ENCODE measurements at regions not wholly inside any gene's neighbourhood (a gene's known extent, or its start where the extent isn't known, plus 50 kb on each side); places are given as distances from the start of the nearest gene placed in this dataset.

GRCh38 chr6:155994086-155994485, 538.4 kb upstream of the NOX3 start:
- no peak for DNase-seq (ENCODE audit: low read depth)

- no peak for DNase-seq (ENCODE audit: low read depth)
Measured at GRCh38 chr6:155993240-155993639, 537.6 kb upstream of the NOX3 start.

GRCh38 chr6:155985660-155986138, 530.1 kb upstream of the NOX3 start:
- DNase-seq (ENCODE audit: low read depth): no peak

GRCh38 chr6:155980768-155981079, 525.1 kb upstream of the NOX3 start:
- no peak for DNase-seq (ENCODE audit: low read depth)

- DNase-seq (ENCODE audit: low read depth): no peak
Measured at GRCh38 chr6:155980014-155980767, 524.6 kb upstream of the NOX3 start.

- no peak for DNase-seq (ENCODE audit: low read depth)
Measured at GRCh38 chr6:155975506-155975905, 519.9 kb upstream of the NOX3 start.

GRCh38 chr6:155974811-155975323, 519.2 kb upstream of the NOX3 start:
- no peak for DNase-seq (ENCODE audit: low read depth)

- no peak for DNase-seq (ENCODE audit: low read depth)
Measured at GRCh38 chr6:155974359-155974758, 518.7 kb upstream of the NOX3 start.

GRCh38 chr6:155970876-155971708, 515.5 kb upstream of the NOX3 start:
- DNase-seq (ENCODE audit: low read depth): no peak

- DNase-seq (ENCODE audit: low read depth): no peak
Measured at GRCh38 chr6:155970472-155970871, 514.8 kb upstream of the NOX3 start.

GRCh38 chr6:155968921-155969320, 513.3 kb upstream of the NOX3 start:
- DNase-seq (ENCODE audit: low read depth): no peak

- DNase-seq (ENCODE audit: low read depth): no peak
Measured at GRCh38 chr6:155967322-155967721, 511.7 kb upstream of the NOX3 start.

- DNase-seq (ENCODE audit: low read depth): no peak
Measured at GRCh38 chr6:155964544-155964943, 508.9 kb upstream of the NOX3 start.

GRCh38 chr6:155962276-155962675, 506.6 kb upstream of the NOX3 start:
- DNase-seq (ENCODE audit: low read depth): no peak

GRCh38 chr6:155959898-155960495, 504.4 kb upstream of the NOX3 start:
- DNase-seq (ENCODE audit: low read depth): no peak

GRCh38 chr6:155958550-155958949, 502.9 kb upstream of the NOX3 start:
- DNase-seq (ENCODE audit: low read depth): no peak

GRCh38 chr6:155955038-155955437, 499.4 kb upstream of the NOX3 start:
- DNase-seq (ENCODE audit: low read depth): no peak

- no peak for DNase-seq (ENCODE audit: low read depth)
Measured at GRCh38 chr6:155954149-155954548, 498.5 kb upstream of the NOX3 start.

- DNase-seq (ENCODE audit: low read depth): no peak
Measured at GRCh38 chr6:155949256-155949655, 493.6 kb upstream of the NOX3 start.

GRCh38 chr6:155946860-155947259, 491.2 kb upstream of the NOX3 start:
- DNase-seq (ENCODE audit: low read depth): no peak

GRCh38 chr6:155943635-155944034, 488.0 kb upstream of the NOX3 start:
- DNase-seq (ENCODE audit: low read depth): no peak

- DNase-seq (ENCODE audit: low read depth): no peak
Measured at GRCh38 chr6:155939253-155939652, 483.6 kb upstream of the NOX3 start.

GRCh38 chr6:155936551-155936950, 480.9 kb upstream of the NOX3 start:
- no peak for DNase-seq (ENCODE audit: low read depth)

Data from T-helper 22 cell (primary cell).